HG03095 (cell line): ENCODE measurements at regions not wholly inside any gene's neighbourhood (a gene's known extent, or its start where the extent isn't known, plus 50 kb on each side); places are given as distances from the start of the nearest gene placed in this dataset.
"Not testable (repeated sequence)": the region's sequence is repeated elsewhere in the genome, so short reads cannot be mapped to it uniquely, and the experiment has no call there.

Experiments used
- ATAC-seq: cut with Tn5 transposase; IDR thresholded peaks from one replicate; pipeline ENCODE4 v1.9.1; 2021; ENCODE audit warnings: moderate library complexity; ENCODE audit not compliant: unreplicated experiment

DNA sequence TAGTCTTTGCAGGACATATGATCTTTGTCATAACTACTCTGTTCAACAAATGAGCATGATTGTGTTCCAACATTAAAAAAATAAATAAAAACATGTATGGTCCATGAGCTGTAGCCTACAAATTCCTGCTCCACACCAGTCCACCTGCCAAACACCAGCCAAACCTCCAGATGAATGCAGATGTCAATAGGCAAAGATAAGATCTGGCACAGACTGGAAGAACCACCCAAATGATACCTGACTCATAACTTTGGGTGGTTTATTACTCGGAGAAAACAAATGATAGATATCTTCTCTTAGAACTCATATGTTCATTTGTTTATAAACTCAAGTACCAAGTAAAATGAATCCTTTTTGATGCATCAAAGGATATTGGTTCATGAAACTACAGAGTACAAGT is 425.1 kb downstream of the GBA3 start:
- ATAC-seq = no peak

DNA sequence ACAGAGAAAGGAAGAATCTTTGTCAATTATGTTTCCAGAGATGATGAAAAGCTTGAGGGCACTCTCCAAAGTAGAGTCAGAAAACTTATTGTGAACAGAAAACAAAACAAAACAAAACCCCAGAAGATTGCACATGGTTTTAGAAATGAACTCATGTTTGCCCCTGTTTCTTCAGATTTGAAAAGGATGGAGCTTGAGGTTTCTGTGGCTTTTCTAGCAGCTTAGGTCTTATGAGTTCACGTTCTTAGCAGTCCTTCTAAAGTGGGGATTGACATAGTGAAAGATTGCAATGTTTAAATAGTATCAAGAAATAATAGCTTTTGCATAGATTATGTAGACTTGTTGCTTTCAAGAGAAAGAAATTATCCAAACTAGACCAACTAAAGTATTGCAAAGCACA is 421.8 kb downstream of the GBA3 start:
- no peak for ATAC-seq

DNA sequence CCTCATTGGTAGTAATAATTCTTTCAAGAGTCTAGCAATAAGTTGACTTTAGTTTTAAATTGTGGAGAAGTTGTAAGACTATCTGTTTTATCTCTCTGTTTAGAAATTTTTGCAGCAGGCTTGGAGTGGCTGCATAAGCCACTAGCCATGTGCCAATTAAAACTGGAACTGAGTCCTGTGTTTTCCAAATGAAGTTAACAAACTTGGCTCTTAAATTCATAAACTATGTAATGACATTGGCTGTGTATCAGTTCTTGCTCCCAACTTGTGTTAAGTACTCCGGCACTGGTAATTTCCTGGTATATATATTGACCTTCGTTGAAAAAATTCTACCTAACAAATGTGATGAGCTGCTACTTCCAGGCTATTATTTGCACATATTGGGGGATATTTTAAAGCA is 420.4 kb downstream of the GBA3 start:
- no peak for ATAC-seq

DNA sequence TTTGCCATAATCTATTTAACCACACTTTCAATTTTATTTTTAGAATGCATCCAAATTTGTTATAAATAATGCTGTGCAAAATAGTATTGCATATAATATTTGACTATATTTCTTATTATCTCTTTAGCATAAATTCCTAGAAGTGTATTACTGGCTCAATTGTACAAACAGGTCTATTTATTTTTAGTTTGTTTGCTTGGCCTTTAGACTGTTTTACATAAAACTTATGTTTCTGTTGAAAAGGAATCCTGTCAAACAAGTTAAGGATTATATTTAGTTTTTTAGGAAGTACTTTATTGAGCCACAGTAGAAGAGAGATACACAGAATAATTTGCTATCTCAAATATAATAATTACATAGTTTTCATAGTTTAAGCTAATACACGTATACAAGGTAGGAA is 413.8 kb downstream of the GBA3 start:
- ATAC-seq = no peak

DNA sequence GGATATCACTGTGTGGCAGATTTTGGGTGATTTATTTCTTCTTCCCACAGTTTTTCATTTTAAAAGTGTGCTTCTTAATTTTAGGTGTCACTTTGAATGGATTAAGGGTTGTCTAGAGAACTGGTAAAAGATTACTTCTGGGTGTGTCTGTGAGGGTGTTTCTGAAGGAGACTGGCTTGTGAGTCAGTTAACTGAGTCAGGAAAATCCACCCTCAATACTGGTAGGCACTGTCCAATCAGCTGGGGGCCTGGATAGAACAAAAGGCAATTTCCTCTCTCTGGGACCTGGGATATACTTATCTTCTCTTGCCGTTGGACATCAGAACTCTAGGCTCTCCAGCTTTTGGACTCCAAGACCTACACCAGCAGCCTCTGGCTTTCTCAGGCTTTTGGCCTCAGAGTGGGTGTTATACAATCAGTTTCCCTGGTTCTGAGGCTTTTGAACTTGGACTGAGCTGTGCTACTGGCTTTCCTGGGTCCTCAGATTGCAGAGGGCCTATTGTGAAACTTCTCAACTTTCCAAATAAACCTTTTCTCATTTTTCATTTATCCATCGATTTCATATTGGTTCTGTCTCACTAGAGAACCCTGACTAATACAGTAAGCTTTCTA is 413.1 kb downstream of the GBA3 start:
- no peak for ATAC-seq

DNA sequence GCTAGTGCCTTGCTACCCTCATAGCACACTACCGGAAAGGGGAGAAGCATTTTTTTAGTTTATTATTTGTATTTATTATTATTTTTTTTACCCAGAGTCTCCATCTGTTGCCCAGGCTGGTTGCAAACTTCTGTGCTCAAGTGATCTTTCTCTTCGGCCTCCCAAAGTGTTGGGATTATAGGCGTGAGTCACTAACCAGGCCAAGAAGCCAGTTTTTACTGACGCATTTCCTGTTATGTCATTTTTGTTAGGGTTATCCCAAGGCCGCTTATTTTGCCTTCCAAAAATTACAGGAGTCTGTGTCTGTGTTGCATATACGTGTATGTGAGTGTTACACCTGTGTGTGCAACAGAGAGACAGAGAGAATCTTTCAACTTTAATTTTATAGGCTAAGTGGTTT is 404.5 kb downstream of the GBA3 start:
- no peak for ATAC-seq

DNA sequence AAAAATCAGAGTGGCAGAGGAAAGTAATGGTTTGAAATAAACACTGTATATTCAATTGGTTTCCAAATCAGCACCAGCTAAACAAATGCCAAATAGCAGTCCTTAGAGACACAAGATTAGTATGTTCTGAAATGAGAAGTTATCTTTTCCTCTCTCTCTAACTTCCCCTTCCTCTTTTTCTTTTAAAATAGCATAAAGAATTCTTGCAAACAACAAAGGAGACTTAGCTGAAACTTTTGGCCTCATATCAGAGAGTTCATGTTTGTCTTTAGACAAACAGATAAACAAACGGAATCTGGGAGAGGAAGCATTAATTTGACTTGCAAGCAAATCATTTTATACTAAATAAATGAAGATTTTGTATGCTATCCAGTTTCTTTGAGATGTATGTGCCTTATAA is 399.0 kb downstream of the GBA3 start:
- no peak for ATAC-seq

DNA sequence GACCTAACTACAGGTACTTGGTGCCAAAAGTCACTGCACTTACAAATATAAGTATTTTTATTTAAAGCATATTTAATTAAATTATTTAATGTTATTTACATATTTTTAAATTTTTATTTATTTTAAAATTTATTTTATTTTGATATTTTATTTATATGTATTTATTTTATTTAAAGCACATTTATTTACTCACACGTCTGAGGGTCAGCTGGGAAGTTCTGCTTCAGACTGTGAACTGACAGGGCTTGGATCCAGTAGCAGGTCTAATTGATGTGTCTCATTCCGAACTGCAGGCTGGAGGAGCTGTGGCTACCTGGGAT is 392.5 kb downstream of the GBA3 start:
- no peak for ATAC-seq

DNA sequence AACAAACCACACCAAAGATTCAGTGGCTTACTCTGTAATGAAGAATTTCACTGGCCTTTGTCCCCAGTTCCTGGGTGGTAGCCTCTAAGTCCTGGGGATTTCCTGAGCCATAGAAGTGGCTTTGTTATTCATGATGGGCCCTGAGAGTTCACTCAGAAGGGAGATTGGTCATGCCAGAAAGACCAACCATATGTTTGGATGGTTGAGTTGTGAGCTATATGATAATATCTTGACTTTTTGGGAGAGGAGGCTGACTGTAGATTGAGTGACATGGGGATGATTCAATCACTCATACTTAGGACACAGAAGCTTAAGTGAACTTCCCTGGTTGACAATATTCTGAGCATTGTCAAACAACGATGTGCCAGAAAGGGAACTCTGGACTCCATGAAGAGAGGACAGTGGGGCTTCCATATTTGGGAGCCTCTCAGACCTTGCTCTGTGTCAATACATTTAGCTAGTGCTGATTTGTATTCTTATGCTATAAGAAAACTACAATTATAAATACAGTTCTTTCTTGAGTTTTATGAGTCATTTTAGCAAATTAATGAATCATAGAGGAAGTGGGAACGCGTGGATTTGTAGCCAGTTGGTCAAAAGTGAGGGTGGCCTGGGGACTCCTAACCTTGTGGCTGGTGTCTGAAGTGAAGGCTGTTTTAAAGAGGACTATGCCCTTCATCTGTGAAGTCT is 392.0 kb downstream of the GBA3 start:
- ATAC-seq = no peak

DNA sequence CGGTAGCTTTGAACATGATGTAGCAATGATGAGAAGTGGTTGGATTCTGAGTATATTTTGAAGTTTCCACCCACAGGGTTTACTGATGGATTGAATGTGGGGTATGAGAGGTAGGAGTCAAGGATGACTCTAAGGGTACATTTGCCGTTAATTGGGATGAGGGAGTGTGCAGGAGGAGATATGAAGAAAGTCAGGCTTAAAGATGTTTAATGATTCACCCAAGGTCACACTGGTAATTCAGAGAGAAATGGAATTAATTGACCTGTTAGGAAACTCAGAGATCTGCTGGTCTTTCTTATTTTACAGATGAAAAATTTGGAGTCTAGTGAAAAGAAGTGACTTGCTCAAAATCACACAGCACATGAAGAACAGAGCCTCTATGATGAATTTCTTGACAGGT is 390.7 kb downstream of the GBA3 start:
- ATAC-seq = no peak

DNA sequence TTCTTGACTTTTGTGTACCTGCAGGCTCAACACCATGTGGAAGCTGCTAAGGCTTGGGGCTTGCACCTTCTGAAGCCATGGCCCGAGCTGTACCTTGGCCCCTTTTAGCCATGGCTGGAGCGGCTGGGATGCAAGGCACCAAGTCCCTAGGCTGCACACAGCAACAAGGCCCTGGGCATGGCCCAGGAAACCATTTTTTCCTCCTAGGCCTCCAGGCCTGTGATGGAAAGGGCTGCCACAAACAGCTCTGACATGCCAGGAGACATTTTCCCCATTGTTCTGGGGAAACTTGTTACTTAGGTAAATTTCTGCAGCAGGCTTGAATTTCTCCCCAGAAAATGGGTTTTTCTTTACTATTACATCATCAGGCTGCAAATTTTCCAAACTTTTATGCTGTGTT is 387.4 kb downstream of the GBA3 start:
- not testable (repeated sequence) for ATAC-seq

DNA sequence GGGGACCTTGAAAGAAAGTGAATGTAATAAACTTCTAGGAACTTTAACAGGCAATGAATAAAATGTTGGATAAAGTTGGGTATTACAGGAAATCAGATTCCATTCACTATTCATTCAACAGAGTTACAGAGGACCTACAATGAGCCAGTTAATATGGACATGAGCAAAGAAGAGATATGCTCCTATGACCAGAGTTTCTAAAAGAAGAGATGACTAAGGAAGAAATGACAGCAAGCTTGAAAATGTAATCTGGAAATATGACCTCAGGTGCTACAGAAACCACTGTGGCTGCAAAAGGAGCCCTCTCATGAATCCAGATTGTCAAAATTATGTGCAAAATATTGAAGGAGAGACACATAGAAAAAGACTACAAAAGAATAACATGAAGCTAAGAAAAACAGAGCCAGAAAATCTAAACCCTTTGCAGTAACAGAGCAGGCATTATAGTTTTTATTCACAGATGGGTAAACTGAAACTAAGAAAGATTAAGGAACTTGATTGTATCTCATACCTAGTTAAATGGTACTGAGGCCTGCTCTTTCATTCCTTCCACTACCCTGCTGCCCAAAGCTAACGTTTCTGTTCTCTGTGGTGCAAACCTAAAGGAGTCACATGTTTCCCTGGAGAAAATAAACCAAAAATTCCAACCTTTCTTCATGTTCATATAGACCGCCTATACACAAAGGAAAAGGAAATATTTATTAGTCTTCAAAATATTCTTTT is 378.3 kb downstream of the GBA3 start:
- ATAC-seq = no peak

DNA sequence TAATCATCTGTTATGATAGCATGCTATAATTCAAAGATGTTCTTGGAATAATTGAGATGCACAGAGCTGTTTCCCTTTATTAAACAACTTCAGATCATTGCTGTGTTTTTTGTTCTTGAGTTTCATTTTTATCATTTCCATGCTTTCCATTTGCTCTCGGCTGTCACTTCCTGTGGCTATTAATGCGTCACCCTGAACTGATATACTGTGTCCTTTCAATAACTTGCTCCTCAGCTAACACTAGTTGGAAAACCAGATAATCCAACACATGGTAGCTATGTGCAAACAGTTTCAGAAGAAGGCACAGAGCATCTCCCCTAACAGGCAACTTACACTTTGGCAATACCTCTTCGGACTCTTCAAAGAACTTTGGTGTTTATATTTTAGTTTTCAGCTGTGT is 376.0 kb downstream of the GBA3 start:
- no peak for ATAC-seq

DNA sequence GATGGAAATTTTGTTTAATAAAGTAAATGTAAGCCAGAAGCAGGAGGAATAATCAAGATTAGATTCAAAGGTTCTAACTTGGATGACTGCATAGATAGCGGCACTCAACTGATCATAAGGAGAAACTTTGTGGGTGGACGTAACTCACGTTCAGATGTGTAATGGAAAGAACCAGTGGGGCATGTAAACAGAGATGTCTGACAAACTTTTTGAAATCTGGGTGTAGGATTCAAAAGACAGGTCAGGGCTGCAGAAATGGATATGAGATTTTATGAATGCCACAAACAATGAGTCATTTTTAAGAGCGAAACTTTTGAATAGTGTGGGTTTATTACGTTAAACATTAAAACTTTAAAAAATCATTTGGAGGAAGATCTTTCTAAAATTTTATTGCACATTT is 375.6 kb downstream of the GBA3 start:
- ATAC-seq = no peak

DNA sequence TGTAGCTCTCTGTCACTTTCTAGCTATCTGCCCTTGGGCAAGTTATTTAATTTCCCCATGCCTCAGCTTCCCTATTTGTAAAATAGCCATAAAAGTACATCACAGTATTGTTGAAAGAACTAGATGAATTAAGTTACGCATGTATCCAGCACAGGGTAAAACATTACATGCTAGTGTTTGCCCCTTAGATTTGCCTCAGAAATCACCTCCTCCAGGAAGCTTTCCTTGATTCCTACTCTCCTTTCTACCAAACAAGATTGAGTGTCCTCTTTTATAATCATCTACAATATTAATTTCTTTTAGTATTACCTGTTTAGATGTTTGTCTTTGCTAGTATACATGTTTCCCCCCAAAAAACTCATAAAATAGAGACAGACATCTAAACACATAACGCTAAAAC is 369.5 kb downstream of the GBA3 start:
- ATAC-seq = no peak

DNA sequence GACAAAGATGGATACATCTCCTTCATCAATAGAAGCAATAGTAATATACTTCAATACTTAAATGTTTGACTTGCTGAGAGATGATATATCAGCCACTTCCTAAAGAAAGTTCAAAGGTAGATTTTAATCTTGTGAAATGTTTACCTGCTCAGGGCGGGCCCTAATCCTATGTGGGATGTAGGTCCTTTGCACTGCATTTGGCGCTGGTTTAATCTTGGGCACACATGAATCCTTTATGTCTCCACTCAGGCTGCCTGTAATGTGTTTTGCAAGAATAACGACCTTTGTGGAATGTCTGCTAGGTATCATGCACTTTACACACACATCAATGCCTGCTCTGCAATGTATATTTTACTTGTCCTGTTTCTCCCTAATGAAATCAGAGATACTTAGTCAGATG is 368.7 kb downstream of the GBA3 start:
- no peak for ATAC-seq

DNA sequence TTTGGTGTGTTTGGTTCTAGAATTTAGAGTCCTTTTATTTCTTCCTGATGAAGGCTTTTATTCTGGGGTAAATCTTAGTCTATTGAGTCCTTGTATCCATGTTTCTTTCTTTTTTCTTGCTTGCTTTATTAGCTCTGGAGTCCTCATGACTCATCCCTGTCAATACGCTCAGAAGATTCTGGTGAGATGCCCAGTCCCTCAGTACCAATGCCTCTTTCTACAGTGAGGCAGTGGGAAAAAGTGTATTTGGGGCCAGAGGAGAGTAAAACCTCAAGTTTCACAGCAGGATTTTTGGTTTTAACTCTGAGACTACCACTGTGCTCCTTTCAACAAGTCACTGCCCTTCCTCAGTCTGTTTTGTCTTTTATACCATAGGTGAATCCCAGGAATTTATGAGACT is 368.0 kb downstream of the GBA3 start:
- ATAC-seq = no peak

DNA sequence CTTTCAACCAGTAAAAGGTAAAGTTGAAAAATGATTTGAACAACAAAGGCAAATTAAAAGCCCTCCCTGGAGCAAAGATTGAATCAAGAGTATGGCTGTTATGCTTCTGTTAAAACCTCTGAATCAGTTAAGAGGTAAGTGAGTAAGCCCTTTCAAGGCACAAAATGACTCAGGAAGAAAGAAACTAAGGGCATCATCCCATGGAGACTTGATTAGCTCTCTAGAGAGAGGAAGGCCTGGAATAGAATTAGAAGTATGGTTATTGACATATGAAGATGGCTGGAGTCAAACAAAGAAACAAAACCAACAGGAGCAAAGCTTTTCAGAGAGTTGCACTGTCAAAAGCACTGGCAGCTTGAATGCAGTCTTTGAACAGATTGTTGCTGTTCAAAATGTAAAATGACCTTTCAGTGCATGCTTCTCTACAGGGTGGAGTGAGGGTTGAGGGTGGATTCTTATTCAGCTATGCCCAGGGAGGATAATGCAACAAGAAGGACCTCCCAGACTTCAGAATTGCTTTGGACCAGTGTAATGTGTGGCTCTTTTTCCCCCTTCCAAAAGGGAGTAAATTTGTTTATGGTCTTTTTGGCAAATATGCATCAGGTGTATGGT is 365.5 kb downstream of the GBA3 start:
- no peak for ATAC-seq

DNA sequence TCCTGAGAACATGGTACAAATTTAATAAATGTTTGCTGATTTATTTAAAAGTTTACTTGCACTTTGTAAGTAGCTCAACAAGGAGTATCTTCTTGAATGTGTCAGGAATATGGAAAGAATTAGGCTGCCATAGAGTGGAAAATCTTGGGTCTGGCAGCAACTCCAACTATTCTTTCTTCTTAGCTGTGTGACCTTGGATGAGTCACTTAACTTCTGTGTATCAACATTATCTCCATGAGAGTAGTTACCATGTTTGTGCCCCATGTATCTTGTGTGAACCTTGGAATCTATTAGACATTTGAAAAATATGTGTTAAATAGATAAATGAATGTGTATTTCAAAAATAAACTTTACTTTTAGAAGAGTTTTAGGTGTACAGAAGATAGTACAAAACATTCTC is 348.8 kb downstream of the GBA3 start:
- ATAC-seq = no peak

DNA sequence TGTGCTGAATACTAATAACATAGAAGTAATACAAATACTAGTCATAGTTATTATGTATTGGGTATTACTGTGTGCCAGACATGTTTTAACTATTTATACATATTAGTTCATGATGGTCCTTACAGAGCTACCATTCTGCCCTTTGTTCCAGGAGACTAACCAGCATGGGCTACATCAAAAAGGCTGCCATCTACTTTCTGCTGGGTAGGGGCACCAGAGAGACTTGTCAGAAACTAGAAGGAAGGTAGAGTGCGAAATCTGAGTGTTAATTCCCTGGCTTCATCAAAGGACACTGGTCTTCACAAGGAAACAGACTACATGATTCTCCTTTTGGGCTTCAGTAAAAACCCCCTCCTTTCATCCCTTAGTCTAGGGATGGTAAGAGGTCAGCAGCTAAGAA is 347.8 kb downstream of the GBA3 start:
- no peak for ATAC-seq

DNA sequence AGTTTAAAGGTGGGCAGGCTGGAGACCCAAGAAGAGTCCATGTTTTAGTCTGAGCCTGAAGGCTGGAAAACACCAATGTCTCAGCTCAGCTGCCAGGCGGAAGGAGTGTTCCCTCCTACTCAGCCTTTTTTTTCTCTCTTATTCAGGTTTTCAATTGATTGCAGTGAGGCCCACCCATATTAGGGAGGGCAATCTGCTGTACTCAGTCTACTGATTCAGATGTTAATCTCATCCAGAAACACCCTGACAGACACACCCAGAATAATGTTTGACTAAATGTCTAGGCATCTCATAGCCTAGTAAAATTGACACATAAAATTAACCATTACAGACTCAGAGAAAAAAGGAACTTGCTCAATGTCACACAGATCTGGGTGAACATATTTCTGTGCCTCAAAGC is 347.1 kb downstream of the GBA3 start:
- no peak for ATAC-seq
